Activated naive CD8-positive, alpha-beta T cell treated with anti-CD3 and anti-CD28 coated beads, Interleukin-2, amount 50 U/mL, for 24 hours (primary cell): ENCODE measurements at regions not wholly inside any gene's neighbourhood (a gene's known extent, or its start where the extent isn't known, plus 50 kb on each side); places are given as distances from the start of the nearest gene placed in this dataset.
"Not testable (repeated sequence)": the region's sequence is repeated elsewhere in the genome, so short reads cannot be mapped to it uniquely, and the experiment has no call there.

ENCODE experiments used
- ATAC-seq: fragments of 150-1000 bp; cut with Tn5 transposase; one replicate; pipeline ENCODE4 v1.10.0; 2021
- DNase-seq: peaks from one replicate; pipeline ENCODE4 v3.0.0; 2021
- H3K27ac Mint-ChIP-seq: one replicate; pipeline ENCODE4 v1.8.0; 2021; ENCODE audit warnings: mild to moderate bottlenecking, mixed read lengths
- H3K27me3 Mint-ChIP-seq: one replicate; pipeline ENCODE4 v1.8.0; 2021; ENCODE audit warnings: mixed read lengths
- H3K36me3 Mint-ChIP-seq: one replicate; pipeline ENCODE4 v1.8.0; 2021; ENCODE audit warnings: low read depth, mixed read lengths
- H3K4me1 Mint-ChIP-seq: one replicate; pipeline ENCODE4 v1.8.0; 2021; ENCODE audit warnings: mixed read lengths
- H3K4me3 Mint-ChIP-seq: one replicate; pipeline ENCODE4 v1.8.0; 2021; ENCODE audit warnings: mild to moderate bottlenecking, moderate library complexity, mixed read lengths
- H3K9me3 Mint-ChIP-seq: one replicate; pipeline ENCODE4 v1.8.0; 2021; ENCODE audit warnings: mixed read lengths

DNA sequence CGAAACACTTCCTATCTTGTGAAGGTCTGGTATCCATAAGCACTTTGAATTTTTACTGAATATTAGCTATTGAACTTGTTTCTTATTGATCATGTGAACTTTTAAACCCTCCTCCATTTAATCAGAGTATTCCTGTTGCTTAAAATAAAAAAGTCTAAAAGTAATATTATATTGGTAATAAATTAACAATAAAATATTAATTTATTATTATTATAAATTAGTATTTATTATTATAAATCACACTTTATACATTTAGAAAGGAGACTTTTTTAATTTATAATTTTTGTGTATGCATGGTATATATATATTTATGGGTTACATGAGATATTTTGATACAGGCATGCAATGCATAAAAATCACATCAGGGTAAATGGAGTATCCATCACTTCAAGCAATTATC is 295.4 kb upstream of the NETO1 start:
- Mint-ChIP-seq H3K27ac (no peak overlapping the region), H3K4me1 (no peaks in the 10 kb centered on the region), H3K36me3 (no peaks in the 10 kb centered on the region), H3K9me3 (peaks cover 7% of the 10 kb centered on the region), H3K4me3 (no peak overlapping the region), H3K27me3 (no peaks in the 10 kb centered on the region)
- DNase-seq (no peak), ATAC-seq (no peak)

DNA sequence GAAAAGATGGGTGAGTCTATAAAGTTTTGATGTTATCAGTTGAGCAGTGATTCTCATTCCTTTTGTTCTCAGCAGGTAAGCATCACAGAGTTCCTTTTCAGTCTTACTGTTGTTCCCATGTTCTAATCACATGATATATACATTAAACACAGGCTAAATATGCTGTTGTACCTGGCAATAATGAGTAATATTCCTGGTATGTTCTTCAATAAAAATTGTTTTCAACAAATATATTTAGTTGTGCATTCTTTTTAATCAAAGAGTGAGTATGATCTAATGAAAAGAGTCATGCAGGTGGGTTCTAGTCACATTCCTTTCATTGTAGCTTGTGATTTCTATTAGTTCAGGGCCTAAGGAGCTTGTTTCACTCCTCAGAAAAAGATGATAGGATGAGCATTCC is 288.3 kb upstream of the NETO1 start:
- no peak for ATAC-seq
- H3K9me3 Mint-ChIP-seq = peaks cover 7% of the 10 kb centered on the region
- no peak overlapping the region for H3K4me3 Mint-ChIP-seq
- H3K27ac Mint-ChIP-seq = no peak overlapping the region
- DNase-seq = no peak
- no peaks in the 10 kb centered on the region for H3K36me3 Mint-ChIP-seq
- H3K27me3 Mint-ChIP-seq = no peaks in the 10 kb centered on the region
- H3K4me1 Mint-ChIP-seq = no peaks in the 10 kb centered on the region

DNA sequence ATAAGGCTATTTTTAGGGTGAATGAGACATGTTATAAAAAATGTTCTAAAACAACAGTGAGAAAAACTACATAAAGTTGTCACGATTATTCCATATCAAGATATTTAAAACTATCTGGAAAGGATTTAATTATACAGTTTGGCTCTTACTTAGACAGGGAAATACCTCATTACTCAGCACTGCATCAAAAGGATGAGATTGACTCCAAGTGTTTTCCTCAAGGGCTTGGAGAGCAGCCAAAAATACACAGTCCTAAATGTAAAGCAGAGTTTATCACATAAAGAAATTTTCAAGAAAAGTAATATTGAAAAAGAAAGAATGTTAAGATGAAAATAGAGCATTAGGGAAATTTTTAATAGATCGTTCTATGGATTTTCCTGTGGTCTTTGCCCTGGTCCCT is 285.5 kb upstream of the NETO1 start:
- H3K4me1 Mint-ChIP-seq = no peaks in the 10 kb centered on the region
- ATAC-seq (no peak), DNase-seq (no peak)
- H3K27ac Mint-ChIP-seq = no peak overlapping the region
- no peak overlapping the region for H3K4me3 Mint-ChIP-seq
- H3K27me3 Mint-ChIP-seq = no peaks in the 10 kb centered on the region
- H3K36me3 Mint-ChIP-seq = no peaks in the 10 kb centered on the region
- no peaks in the 10 kb centered on the region for H3K9me3 Mint-ChIP-seq

DNA sequence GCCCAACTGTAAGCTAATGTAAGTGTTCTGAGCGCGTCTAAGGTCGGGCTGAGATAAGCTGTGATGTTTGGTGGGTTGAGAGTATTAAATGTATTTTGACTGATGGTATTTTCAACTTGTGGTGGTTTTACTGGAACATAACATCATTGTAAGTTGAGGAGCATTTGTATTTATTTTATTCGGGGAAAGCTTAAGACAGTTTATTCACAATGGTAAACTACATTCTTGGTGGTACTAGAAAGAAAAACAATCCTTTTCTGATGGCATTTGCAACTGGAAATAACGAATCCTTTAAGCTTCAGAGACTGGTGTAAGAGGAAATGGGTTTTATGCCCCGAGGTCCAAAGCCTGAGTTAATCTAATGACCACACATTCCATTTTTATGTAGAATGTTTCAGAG is 283.3 kb upstream of the NETO1 start:
- ATAC-seq (no peak), DNase-seq (no peak)
- H3K4me3 Mint-ChIP-seq = no peak overlapping the region
- H3K9me3 Mint-ChIP-seq = no peaks in the 10 kb centered on the region
- H3K27me3 Mint-ChIP-seq = no peaks in the 10 kb centered on the region
- no peaks in the 10 kb centered on the region for H3K4me1 Mint-ChIP-seq
- H3K27ac Mint-ChIP-seq = no peak overlapping the region
- H3K36me3 Mint-ChIP-seq = no peaks in the 10 kb centered on the region

DNA sequence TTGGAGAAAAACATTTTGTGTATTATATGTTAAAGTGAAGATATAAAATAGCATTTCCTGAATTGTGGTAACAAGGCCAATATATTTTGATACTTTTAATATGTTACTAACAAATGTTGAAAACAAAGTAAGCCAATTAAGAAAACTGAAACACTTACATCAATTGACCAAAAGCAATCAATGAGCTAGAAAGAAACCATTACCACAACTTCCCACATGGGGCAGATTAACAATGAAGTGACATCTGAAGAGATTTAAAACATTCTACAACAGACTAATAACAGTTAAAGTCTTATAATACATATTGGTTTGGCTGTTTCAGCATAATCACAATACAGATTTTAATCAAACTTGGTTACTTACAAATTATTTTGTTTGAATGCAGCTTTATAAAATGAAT is 282.4 kb upstream of the NETO1 start:
- no peak overlapping the region for H3K27ac Mint-ChIP-seq
- H3K4me1 Mint-ChIP-seq = no peaks in the 10 kb centered on the region
- no peak overlapping the region for H3K4me3 Mint-ChIP-seq
- no peaks in the 10 kb centered on the region for H3K27me3 Mint-ChIP-seq
- ATAC-seq (no peak), DNase-seq (no peak)
- no peaks in the 10 kb centered on the region for H3K36me3 Mint-ChIP-seq
- H3K9me3 Mint-ChIP-seq = no peaks in the 10 kb centered on the region

DNA sequence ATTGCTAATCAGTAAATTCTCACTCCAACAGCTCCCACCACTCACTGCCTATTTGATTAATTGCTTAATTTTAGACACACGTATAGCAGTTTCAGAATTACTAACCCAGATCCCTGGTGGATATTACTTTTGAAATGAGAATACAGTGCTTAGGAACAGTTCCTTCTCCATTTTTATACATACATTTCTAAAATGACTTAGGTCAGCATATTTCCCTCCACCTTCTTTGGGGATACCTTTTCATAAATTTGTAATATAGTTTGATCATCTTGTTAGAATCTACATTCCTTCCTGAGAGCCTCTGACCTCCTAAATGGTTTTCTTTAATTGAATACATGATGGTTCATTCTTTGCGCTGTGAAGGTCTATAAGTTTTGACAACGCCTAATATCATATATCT is 279.8 kb upstream of the NETO1 start:
- no peaks in the 10 kb centered on the region for H3K4me1 Mint-ChIP-seq
- H3K36me3 Mint-ChIP-seq = no peaks in the 10 kb centered on the region
- no peak overlapping the region for H3K4me3 Mint-ChIP-seq
- no peak for DNase-seq
- H3K27ac Mint-ChIP-seq = no peak overlapping the region
- no peaks in the 10 kb centered on the region for H3K9me3 Mint-ChIP-seq
- no peaks in the 10 kb centered on the region for H3K27me3 Mint-ChIP-seq
- ATAC-seq = no peak

DNA sequence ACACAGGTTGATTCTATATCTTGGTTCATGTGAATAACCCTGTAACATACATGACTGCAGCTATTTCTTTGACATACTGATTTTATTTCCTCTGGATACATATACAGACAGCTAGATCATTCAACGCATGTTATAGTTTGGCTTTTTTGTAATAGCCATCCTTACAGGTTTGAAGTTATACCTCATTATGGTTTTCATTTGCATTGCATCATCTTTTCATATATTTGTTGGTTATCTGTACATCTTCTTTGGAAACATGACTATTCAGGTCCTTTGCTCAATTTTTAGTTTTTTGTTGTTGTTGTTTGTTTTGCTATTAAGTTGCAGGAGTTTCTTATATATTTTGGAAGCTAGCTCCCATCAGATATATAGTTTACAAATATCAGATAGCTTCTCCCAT is 276.2 kb upstream of the NETO1 start:
- no peaks in the 10 kb centered on the region for H3K4me1 Mint-ChIP-seq
- DNase-seq = no peak
- H3K4me3 Mint-ChIP-seq = no peak overlapping the region
- no peak for ATAC-seq
- no peaks in the 10 kb centered on the region for H3K27me3 Mint-ChIP-seq
- H3K9me3 Mint-ChIP-seq = no peaks in the 10 kb centered on the region
- H3K36me3 Mint-ChIP-seq = no peaks in the 10 kb centered on the region
- H3K27ac Mint-ChIP-seq = no peak overlapping the region

DNA sequence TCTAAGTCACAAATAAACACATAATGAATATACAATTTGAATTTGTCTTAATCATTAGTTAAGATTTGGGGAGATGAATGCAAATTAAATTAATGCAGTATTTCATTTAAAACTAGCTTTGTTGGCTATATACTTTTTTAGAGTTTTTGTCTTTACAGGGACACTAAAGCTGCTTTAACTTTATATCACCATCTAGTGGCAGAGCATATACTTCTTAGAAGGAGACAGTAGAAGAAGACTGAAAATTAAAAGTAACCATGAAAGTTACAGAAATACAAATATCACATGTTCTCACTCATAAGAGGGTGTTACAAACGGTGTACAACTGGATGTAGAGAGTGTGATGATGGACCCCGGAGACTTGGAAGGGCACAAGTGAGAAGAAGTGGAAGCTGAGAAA is 268.3 kb upstream of the NETO1 start:
- Mint-ChIP-seq H3K9me3 (peaks cover 12% of the 10 kb centered on the region), H3K4me3 (no peak overlapping the region), H3K27me3 (no peaks in the 10 kb centered on the region), H3K36me3 (no peaks in the 10 kb centered on the region), H3K4me1 (no peaks in the 10 kb centered on the region), H3K27ac (no peak overlapping the region)
- no peak for ATAC-seq
- DNase-seq = no peak

DNA sequence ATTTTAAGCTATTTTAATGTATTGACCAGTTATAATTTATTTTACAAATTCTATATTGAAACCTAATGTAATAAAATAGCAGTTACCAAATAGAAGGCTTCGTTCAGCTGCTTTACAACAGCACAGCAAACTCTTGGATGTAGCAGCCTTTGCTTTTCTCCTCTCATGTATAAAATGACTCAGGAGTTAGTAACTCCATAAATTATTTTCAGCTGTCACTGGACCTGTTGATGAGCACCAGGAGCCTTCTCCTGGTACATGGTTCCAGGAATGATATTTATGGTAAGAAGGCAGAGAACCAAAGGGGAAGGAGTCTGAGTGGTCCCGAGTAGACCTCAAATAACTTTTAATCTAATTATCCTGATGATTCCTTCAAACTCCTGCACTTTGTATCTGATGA is 256.4 kb upstream of the NETO1 start:
- no peaks in the 10 kb centered on the region for H3K27me3 Mint-ChIP-seq
- no peak overlapping the region for H3K4me3 Mint-ChIP-seq
- H3K4me1 Mint-ChIP-seq = no peaks in the 10 kb centered on the region
- H3K9me3 Mint-ChIP-seq = peaks cover 4% of the 10 kb centered on the region
- no peak for ATAC-seq
- no peaks in the 10 kb centered on the region for H3K36me3 Mint-ChIP-seq
- no peak overlapping the region for H3K27ac Mint-ChIP-seq
- DNase-seq = no peak

DNA sequence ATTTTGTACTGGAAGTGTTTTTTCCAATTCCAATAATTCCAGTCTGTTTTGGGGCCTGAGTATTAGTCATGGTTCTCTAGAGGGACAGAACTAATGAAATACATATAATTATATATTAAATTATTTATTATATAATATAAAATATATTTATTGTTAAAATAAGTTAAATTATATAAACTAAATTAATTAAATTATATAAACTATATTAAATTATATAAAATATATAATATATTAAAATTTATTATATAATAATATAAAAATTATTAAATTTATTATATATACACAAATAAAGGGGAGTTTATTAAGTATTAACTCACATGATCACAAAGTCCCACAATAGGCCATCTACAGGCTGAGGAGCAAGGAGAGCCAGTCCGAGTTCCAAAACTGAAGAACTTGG is 253.4 kb upstream of the NETO1 start:
- H3K27me3 Mint-ChIP-seq = no peaks in the 10 kb centered on the region
- DNase-seq (no peak), ATAC-seq (no peak)
- no peaks in the 10 kb centered on the region for H3K4me1 Mint-ChIP-seq
- no peak overlapping the region for H3K27ac Mint-ChIP-seq
- H3K4me3 Mint-ChIP-seq = no peak overlapping the region
- H3K9me3 Mint-ChIP-seq = no peaks in the 10 kb centered on the region
- no peaks in the 10 kb centered on the region for H3K36me3 Mint-ChIP-seq

DNA sequence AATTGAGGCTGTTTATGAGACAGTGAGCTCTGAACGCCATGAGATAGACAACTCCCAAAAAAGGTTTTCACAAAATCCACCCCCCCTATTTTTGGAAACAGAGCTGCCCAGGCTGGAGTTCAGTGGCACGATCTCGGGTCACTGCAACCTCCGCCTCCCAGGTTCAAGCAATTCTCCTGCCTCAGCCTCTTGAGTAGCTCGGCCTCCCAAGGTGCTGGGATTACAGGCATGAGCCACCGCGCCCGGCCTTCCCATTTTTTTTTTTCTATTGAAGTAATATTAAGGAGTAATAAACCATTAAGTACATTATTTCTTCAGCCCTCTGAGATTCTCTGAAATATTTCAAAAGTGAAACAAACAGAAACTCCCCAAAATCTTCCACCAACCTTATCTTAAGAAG is 252.8 kb upstream of the NETO1 start:
- Mint-ChIP-seq H3K9me3 (no peaks in the 10 kb centered on the region), H3K4me1 (no peaks in the 10 kb centered on the region), H3K36me3 (no peaks in the 10 kb centered on the region), H3K27me3 (no peaks in the 10 kb centered on the region), H3K4me3 (no peak overlapping the region), H3K27ac (no peak overlapping the region)
- no peak for ATAC-seq
- no peak for DNase-seq

DNA sequence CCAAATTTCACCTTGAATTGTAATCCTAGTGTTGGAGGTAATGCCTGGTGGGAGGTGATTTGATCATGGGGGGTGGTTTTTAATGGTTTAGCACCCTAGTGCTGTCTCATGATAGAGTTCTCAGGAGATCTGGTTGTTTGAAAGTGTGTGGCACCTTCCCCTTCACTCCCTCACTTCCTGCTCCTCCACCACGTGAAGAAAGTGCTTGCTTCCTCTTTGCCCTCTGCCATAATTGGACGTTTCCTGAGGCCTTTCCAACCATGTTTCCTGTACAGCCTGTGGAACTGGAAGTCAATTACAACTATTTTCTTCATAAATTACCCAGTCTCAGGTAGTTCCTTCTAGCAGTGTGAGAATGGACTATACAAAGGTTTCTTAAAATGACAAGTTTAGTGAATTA is 251.8 kb upstream of the NETO1 start:
- ATAC-seq = no peak
- H3K9me3 Mint-ChIP-seq = no peaks in the 10 kb centered on the region
- no peak for DNase-seq

DNA sequence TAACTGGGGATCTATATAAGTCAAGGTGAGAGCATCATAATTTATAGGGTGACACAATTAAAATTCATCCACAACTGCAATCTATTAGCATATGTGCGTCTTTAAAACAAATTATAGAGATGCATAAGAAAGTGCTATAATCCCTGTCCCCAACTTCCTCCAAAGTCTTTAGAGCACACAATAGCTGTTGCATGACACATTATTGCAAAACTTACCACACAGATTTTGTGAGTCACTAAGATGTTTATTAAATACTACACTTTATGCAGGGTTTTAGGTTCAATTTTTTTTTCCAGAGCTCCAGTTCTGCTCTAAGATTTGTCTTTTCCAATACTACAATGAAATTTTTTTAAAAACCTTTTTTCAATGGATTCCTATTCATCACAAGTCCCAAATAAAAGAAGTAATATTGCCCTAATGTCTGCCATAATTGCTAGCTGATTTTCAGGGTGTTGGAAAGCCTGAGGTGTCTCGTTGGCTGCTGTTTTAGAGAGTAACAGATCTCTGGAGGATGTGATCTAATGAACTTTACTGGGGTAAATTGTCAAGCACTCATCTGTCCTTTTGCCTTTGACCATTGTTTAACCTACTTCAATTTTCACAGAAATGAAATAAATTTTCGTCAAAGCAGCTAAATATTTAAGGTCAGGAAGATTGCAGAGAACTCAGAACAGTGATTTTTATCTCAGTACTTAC is 250.5 kb upstream of the NETO1 start:
- DNase-seq = no peak

More for the DNA sequence above, 251.8 kb upstream of the NETO1 start:
- Mint-ChIP-seq H3K27me3 (no peaks in the 10 kb centered on the region), H3K36me3 (no peaks in the 10 kb centered on the region), H3K4me1 (no peaks in the 10 kb centered on the region), H3K4me3 (no peak overlapping the region), H3K27ac (no peak overlapping the region)

DNA sequence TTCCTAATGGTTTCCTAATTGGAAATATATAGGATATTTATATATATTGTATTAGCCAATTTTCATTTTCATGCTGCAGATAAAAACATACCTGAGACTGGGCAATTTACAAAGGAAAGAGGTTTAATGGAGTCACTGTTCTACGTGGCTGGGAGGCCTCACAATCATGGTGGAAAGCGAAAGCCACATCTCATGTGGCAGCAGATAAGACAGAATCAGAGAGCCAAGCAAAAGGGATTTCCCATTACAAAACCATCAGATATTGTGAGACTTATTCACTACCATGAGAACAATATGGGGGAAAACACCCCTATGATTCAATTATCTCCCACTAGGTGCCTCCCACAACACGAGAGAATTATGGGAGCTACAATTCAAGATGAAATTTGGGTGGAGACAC is 242.5 kb upstream of the NETO1 start:
- Mint-ChIP-seq H3K27me3 (no peaks in the 10 kb centered on the region), H3K9me3 (peaks cover 4% of the 10 kb centered on the region), H3K27ac (no peak overlapping the region), H3K4me3 (no peak overlapping the region), H3K36me3 (no peaks in the 10 kb centered on the region), H3K4me1 (no peaks in the 10 kb centered on the region)
- ATAC-seq = no peak
- DNase-seq = no peak

More for the DNA sequence above, 250.5 kb upstream of the NETO1 start:
- no peak overlapping the region for H3K27ac Mint-ChIP-seq
- H3K27me3 Mint-ChIP-seq = no peaks in the 10 kb centered on the region
- H3K4me1 Mint-ChIP-seq = no peaks in the 10 kb centered on the region
- no peak for ATAC-seq
- no peaks in the 10 kb centered on the region for H3K36me3 Mint-ChIP-seq
- no peak overlapping the region for H3K4me3 Mint-ChIP-seq
- no peaks in the 10 kb centered on the region for H3K9me3 Mint-ChIP-seq

DNA sequence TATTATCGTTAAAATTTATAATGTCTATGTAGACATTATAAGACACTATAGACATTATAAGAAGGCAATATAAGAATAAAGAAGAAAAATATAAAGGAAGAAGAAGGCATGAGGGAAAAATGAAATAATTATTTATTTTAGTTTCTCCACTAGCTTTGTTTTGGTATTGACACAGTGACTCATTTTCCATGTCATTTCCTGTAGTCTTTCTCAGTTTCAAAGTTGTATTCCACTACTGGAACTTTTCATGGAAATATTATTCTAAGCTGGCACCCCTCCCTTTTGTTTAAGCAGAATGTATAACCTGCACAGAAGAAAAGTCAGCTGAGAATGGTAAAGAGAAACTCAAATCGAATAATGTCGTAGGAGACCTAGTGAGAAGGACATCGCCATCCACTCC is 234.2 kb upstream of the NETO1 start:
- no peaks in the 10 kb centered on the region for H3K4me1 Mint-ChIP-seq
- H3K36me3 Mint-ChIP-seq = no peaks in the 10 kb centered on the region
- H3K4me3 Mint-ChIP-seq = no peak overlapping the region
- H3K27ac Mint-ChIP-seq = no peak overlapping the region
- H3K27me3 Mint-ChIP-seq = no peaks in the 10 kb centered on the region
- ATAC-seq = no peak
- peaks cover 6% of the 10 kb centered on the region for H3K9me3 Mint-ChIP-seq
- DNase-seq = no peak

DNA sequence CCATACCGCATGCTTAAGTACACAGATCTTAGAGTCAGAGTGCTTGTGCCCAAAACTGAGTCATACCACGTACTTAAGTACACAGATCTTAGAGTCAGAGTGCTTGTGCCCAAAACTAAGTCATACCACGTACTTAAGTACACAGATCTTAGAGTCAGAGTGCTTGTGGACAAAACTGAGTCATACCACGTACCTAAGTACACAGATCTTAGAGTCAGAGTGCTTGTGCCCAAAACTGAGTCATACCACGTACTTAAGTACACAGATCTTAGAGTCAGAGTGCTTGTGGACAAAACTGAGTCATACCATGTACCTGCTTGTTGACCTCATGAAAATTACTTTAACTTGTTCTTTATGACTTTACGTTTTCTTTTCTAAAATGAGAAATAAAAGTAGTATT is 233.7 kb upstream of the NETO1 start:
- not testable (repeated sequence) for H3K4me3 Mint-ChIP-seq, H3K27me3 Mint-ChIP-seq, DNase-seq, H3K9me3 Mint-ChIP-seq, H3K36me3 Mint-ChIP-seq, H3K4me1 Mint-ChIP-seq, H3K27ac Mint-ChIP-seq, ATAC-seq
